ENCODE measurements at regions not wholly inside any gene's neighbourhood (a gene's known extent, or its start where the extent isn't known, plus 50 kb on each side); places are given as distances from the start of the nearest gene placed in this dataset.

GRCh38 chr1:78420181-78420580, 70.6 kb upstream of the PTGFR start:
- Histone ChIP-seq H3K9me3 (replicated peaks in 1 of 3) (no peaks in the 10 kb centered on the region), H3K4me3 (no peak overlapping the region), H3K36me3 (replicated peaks in 1 of 2) (no peaks in the 10 kb centered on the region), H3K4me1 (replicated peaks in 1 of 2) (no peaks in the 10 kb centered on the region), H3K27ac (no peak overlapping the region), H3K27me3 (no peaks in the 10 kb centered on the region)
- intact Hi-C loops (cut with DNase I): no loop called here
- WGBS, 4 donors: 56 to 72% (median 59%) methylated on average over 3 of the region's 3 CpGs
- DNase-seq: no peak
- no peak for TF ChIP-seq POLR2A (IDR thresholded peaks at IDR 0.05)
- TF ChIP-seq, protein P1, sequence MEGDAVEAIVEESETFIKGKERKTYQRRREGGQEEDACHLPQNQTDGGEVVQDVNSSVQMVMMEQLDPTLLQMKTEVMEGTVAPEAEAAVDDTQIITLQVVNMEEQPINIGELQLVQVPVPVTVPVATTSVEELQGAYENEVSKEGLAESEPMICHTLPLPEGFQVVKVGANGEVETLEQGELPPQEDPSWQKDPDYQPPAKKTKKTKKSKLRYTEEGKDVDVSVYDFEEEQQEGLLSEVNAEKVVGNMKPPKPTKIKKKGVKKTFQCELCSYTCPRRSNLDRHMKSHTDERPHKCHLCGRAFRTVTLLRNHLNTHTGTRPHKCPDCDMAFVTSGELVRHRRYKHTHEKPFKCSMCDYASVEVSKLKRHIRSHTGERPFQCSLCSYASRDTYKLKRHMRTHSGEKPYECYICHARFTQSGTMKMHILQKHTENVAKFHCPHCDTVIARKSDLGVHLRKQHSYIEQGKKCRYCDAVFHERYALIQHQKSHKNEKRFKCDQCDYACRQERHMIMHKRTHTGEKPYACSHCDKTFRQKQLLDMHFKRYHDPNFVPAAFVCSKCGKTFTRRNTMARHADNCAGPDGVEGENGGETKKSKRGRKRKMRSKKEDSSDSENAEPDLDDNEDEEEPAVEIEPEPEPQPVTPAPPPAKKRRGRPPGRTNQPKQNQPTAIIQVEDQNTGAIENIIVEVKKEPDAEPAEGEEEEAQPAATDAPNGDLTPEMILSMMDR (IDR thresholded peaks at IDR 0.05): no peak

GRCh38 chr1:78420688-78421087, 70.1 kb upstream of the PTGFR start:
- H3K4me3 ChIP-seq: no peak overlapping the region
- TF ChIP-seq, protein P1 (IDR thresholded peaks at IDR 0.05): no peak
- no peak for TF ChIP-seq POLR2A (IDR thresholded peaks at IDR 0.05)
- intact Hi-C loops (cut with DNase I): no loop called here
- DNase-seq: no peak
- no peaks in the 10 kb centered on the region for H3K9me3 ChIP-seq (replicated peaks in 1 of 3)
- H3K27me3 ChIP-seq: no peaks in the 10 kb centered on the region
- H3K27ac ChIP-seq: no peak overlapping the region
- no peaks in the 10 kb centered on the region for H3K36me3 ChIP-seq (replicated peaks in 1 of 2)
- no peaks in the 10 kb centered on the region for H3K4me1 ChIP-seq (replicated peaks in 1 of 2)

DNA sequence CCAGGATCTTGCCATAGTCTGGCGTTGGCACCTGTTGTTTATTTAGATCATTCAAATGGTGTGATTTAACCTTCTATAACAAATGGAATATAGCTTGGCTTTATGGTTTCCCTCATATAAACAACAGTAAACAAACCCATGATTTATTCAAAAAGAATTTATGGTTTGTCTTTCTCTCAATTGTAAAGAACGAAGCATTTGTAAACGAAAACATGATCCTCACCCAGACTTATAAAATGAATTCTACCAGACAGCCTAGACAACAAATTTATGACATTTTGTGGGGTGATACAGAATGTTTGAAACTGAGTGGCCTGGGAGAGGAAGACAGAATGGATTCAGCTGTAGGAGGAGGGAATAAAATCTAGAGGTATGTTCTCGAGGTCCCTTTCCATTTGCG, 66.1 kb upstream of the PTGFR start:
- intact Hi-C loops (cut with DNase I): no loop called here
- no peak overlapping the region for H3K27ac ChIP-seq
- H3K4me3 ChIP-seq: no peak overlapping the region
- H3K36me3 ChIP-seq (replicated peaks in 1 of 2): no peaks in the 10 kb centered on the region
- H3K4me1 ChIP-seq (replicated peaks in 1 of 2): no peaks in the 10 kb centered on the region
- H3K9me3 ChIP-seq (replicated peaks in 1 of 3): no peaks in the 10 kb centered on the region
- DNase-seq: no peak
- WGBS, 4 donors: 79 to 86% (median 83%) methylated on average over 5 of the region's 5 CpGs
- H3K27me3 ChIP-seq: no peaks in the 10 kb centered on the region
- TF ChIP-seq, protein P1 (IDR thresholded peaks at IDR 0.05): no peak
- TF ChIP-seq POLR2A (IDR thresholded peaks at IDR 0.05): no peak

- H3K27ac ChIP-seq: no peak overlapping the region
- no peak overlapping the region for H3K4me3 ChIP-seq
- H3K4me1 ChIP-seq (replicated peaks in 1 of 2): no peaks in the 10 kb centered on the region
- intact Hi-C loops (cut with DNase I): no loop called here
- no peaks in the 10 kb centered on the region for H3K27me3 ChIP-seq
- no peak for DNase-seq
- no peaks in the 10 kb centered on the region for H3K9me3 ChIP-seq (replicated peaks in 1 of 3)
- 60 to 68% (median 65%) methylated on average over 4 of the region's 4 CpGs for WGBS, 4 donors
- TF ChIP-seq, protein P1 (IDR thresholded peaks at IDR 0.05): no peak
- no peak for TF ChIP-seq POLR2A (IDR thresholded peaks at IDR 0.05)
- H3K36me3 ChIP-seq (replicated peaks in 1 of 2): no peaks in the 10 kb centered on the region
Measured at GRCh38 chr1:78426408-78426807, 64.4 kb upstream of the PTGFR start.

Data from adrenal gland (tissue), 9 donors.